Stimulated activated naive CD4-positive, alpha-beta T cell treated with Interleukin-2 at 50 U/mL for 16 hours (primary cell): ENCODE measurements at regions not wholly inside any gene's neighbourhood (a gene's known extent, or its start where the extent isn't known, plus 50 kb on each side); places are given as distances from the start of the nearest gene placed in this dataset.

Source experiments
- DNase-seq: peaks from one replicate; lab custom pipeline; 2025; lab: John Stamatoyannopoulos, UW

GRCh38 chr2:128380061-128380889 is 61.6 kb upstream of the HS6ST1 start:
- DNase-seq: no peak

- DNase-seq: no peak
These were observed 62.6 kb upstream of the HS6ST1 start for GRCh38 chr2:128380961-128381938.

DNA sequence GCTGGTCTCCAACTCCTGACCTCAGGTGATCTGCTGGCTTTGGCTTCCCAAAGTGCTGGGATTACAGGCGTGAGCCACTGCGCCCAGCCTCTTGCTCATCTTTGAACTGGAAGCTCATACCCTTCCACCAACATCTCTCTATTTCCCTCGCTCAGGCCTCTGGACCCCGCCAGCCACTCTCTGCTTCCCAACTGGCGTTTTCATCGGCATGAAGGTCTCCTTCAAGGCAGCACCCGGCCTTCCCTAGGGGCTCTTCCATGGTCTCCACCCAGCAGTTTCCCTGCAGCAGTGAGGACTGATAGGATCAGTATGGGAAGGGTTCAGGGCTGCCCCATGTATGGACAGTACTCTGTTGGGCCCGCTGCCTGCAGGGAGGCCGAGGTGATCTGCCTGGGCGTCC is 65.8 kb upstream of the HS6ST1 start:
- DNase-seq: no peak

- DNase-seq: no peak
These were observed 66.3 kb upstream of the HS6ST1 start for GRCh38 chr2:128384956-128385355.

DNA sequence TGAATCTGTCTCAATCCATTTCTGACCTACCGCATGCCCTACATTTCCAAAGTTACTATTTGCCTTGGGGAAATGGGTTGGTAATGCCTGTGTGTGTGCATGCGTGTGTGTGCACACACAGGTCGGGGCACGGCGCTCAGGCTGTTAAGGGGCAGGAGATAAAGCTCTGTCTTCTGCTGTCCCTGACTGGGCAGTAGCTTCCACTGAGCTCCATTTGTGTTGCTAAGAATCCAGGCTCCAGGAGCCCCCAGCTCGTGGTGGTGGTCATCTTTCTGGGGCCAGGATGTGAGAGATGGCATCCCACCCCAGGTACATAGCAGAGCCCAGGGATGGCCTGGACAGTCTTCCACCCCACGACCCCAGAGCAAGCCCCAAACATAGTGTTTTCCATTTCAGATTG is 66.7 kb upstream of the HS6ST1 start:
- no peak for DNase-seq

DNA sequence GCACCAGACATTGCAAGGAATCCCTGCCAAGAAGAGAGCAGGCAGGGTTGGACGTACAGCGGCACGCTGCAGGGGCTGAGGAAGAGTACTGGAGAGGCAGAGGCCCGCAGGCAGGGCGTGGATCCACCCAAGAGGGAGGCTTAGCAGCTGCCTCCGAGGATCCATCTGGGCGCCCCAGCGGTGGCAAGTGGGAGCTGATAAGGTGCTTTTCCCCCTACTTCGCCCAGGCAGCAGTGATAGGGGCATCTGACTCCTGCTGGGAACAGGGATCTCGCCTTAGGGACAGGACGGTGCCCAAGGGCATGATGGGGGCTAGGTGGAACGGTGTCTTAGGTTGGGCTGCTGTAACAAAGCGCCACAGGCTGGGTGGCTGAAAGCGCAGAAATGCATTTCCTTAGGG is 67.4 kb upstream of the HS6ST1 start:
- DNase-seq: no peak

DNA sequence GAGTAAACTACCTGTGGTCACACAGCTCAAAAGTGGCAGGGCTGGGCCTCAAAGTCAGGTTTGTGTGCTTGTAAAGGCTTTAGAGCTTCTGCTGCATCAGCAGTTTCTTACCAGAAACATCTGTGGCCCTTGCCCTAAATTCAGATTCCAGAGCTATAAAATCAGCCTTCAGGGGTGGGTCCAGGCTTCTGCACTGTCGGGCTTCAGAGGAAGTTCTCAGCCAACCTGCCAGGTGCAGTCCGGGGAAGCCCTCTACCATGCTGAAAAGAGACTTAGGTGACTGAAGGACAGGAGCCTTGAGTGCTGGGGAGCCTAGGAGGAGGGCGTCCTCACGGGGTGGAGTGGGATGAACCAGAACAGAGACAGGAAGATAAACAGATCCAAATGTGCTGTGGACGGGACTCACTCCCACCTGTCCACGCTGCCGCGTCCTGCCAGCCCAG is 69.9 kb upstream of the HS6ST1 start:
- DNase-seq: no peak

DNA sequence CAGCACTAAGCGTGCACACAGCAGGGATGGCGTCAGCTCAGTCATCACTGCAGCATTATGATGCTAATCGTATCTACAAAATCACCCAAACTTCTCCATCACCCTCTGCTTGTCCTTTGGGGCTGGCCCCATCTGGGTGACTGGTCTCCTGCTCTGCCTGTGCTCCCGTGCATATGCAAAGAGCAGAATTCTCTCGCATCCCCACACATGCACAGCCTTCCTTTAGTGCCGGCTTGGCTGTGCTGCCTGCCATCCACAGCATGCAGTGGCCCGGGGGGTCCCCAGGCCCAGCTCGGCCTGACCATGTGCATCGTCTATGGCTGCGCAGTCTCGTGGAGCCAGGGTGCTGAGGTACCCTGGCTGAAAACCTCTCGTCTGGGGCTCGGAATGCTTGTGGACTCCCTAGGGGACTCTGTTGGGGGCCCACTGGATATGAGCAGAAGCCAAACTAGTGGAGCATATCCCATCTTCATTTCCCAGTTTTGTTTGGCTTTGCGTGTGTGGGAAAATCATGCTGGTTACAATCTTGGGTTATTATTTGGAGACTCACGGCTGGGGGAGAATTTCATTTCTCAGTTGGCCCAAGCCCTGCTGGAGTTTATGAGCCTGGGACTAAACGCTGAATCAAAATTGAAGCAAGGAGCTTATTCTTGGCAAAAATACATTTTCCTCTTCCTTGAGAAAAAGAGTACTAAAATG is 70.9 kb upstream of the HS6ST1 start:
- DNase-seq: no peak

GRCh38 chr2:128390256-128390990 is 71.8 kb upstream of the HS6ST1 start:
- no peak for DNase-seq

DNA sequence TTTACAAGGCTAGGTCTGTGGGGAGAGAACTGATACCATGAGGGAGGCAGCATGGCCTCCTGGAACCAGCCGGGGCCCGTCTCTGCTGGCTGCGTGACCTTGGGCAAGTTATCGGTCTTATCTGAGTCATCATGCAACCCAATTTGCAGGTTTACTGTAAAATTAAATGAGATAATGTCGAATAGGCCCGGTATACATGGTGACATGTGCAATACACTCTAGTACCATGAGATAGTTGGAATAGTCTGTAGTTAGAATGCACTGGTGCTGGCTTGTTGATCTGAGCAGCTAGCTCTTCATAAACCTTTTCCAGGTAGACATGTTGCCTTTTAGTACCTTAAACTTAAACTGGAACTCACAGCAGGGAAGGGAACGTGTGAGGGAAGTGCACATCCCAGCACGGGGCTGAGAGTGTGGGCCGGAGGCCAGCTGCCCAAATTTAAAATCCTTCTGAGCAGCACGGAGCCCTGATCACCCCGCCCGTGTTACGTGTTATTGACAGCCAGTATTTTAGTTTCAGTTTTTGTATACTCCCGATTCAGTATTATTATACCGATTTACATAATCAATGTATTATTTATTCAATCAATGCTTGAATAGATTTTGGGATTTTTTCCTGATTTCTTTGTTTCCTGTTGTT is 72.4 kb upstream of the HS6ST1 start:
- DNase-seq: no peak

- no peak for DNase-seq
These were observed 73.0 kb upstream of the HS6ST1 start for GRCh38 chr2:128391679-128392078.

DNA sequence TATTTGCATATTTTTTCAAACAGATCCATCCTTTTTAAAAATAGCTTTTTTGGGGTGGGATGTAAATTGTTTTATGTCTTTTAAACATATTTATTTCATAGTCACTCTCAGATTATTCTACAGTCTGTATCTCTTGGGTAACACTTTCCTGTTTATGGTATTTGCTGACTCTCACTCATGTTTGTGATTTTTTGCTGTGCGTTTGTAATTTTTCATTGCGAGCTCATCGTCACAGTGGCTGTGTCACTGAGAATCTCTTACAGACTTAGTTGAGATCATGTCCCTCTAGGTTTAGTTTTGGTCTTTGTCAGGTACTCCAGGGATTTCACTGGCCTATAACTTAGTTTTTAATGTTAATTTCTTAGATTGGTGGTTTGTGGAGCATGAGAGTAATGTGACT is 73.5 kb upstream of the HS6ST1 start:
- DNase-seq: no peak

GRCh38 chr2:128394007-128394730 is 75.5 kb upstream of the HS6ST1 start:
- no peak for DNase-seq

DNA sequence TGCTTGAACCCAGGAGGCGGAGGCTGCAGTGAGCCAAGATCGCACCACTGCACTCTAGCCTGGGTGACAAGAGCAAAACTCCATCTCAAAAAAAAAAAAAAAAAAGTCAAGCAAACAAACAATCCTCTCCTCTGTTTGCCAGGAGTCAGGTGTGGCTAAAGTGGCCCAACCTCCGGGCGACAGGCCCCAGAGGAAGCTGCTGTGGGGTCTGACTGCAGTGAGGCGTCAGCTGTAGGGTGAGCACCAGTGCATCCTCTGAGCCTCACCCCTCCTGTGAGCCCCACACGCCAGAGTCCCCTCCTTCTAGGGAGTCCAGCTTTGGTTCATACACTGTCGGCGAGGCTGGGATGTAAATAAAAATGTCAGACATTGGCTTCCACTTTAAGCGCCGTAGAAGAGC is 76.5 kb upstream of the HS6ST1 start:
- DNase-seq: no peak

GRCh38 chr2:128395640-128396499 is 77.2 kb upstream of the HS6ST1 start:
- no peak for DNase-seq

DNA sequence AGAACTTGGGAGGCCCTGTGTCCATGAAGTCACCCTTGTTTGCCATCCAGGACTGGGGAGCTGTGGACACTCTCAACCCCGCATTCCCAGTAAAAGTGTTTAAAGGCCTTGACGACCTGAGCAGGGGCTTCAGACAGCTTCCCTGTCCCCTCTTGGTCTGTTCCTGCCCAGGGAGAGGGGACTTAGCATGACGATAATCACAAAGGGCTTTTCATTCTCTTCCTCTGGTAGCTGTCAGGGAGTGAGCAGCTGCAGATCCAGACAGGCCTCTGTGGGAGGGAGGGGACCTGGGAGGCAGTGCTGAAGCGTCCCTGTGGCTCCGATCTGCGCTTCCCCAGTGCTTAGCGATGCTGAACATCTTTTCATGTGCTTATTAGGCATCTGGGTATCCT is 77.8 kb upstream of the HS6ST1 start:
- no peak for DNase-seq

DNA sequence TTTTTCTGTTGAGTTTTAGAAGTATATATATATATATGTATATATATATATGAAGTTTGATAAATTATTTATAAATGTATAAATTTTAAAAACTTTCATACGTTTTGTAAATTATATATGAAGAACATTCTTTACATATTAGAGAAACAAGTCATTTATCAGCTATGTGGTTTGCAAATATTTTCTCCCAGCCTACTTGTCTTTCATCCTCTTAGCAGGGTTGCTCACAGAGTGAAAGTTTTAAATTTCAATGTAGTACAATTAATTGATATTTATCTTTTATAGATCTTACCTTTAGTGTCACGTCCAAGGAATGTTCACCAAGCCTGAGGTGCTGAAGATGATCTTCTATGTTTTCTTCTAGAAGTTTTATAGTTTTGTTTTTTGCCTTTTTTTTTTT is 78.3 kb upstream of the HS6ST1 start:
- no peak for DNase-seq

- DNase-seq: no peak
These were observed 80.6 kb upstream of the HS6ST1 start for GRCh38 chr2:128399256-128399655.

DNA sequence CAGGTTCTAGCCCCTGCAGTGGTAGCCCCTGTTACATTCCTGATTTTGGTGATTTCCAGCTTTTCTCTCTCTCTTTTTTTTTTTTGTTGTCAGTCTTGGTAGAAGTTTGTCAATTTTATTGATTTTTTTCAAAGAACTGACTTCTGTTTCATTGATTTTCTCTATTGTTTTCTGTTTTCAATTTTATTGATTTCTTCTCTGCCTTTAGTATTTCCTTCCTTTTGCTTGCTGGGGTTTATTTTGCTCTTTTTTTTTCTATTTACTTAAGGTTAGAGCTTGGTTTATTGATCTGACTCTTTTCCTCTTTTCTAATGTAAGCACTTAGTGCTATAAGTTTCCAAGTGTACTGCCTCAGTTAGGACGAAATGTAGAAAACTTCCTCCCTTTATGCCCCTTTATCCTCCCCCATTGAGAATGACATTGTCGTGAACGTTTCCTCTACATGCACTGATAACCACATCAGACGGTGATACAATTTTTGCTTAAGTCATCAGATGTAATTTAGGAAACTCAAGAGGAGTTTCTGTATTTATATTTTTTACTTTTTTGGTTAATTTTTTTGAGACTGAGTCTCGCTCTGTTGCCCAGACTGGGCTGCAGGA is 81.1 kb upstream of the HS6ST1 start:
- DNase-seq: no peak
